Naive B cell (primary cell): ENCODE measurements at regions not wholly inside any gene's neighbourhood (a gene's known extent, or its start where the extent isn't known, plus 50 kb on each side); places are given as distances from the start of the nearest gene placed in this dataset.
"Not testable (repeated sequence)": the region's sequence is repeated elsewhere in the genome, so short reads cannot be mapped to it uniquely, and the experiment has no call there.

Experiments
- ATAC-seq, 2 donors: fragments of 150-1000 bp; cut with Tn5 transposase; 2 replicates each; pipeline ENCODE4 v1.10.0; 2021; ENCODE audit warnings: low read depth in 2 of 2, mild to moderate bottlenecking in 2 of 2, moderate library complexity in 2 of 2
- DNase-seq: peaks from one replicate; pipeline ENCODE4 v3.0.0; 2022
- H3K27ac Mint-ChIP-seq, 6 donors: one replicate each; pipeline ENCODE4 v1.8.0; 2020 to 2022; ENCODE audit warnings: mild to moderate bottlenecking in 6 of 6, mixed read lengths in 6 of 6, moderate library complexity in 5 of 6, inconsistent platforms in 2 of 6
- H3K27me3 Mint-ChIP-seq, 3 donors: one replicate each; pipeline ENCODE4 v1.8.0; 2021 to 2022; ENCODE audit warnings: mixed read lengths in 3 of 3, mild to moderate bottlenecking in 1 of 3
- H3K36me3 Mint-ChIP-seq, 2 donors: one replicate each; pipeline ENCODE4 v1.8.0; 2020 to 2022; ENCODE audit warnings: mixed read lengths in 2 of 2, inconsistent platforms in 1 of 2, mild to moderate bottlenecking in 1 of 2
- H3K4me1 Mint-ChIP-seq, 3 donors: one replicate each; pipeline ENCODE4 v1.8.0; 2020 to 2022; ENCODE audit warnings: mixed read lengths in 3 of 3, inconsistent platforms in 1 of 3, mild to moderate bottlenecking in 1 of 3, moderate library complexity in 1 of 3
- H3K4me3 Mint-ChIP-seq, 8 donors: one replicate each; pipeline ENCODE4 v1.8.0; 2020 to 2022; ENCODE audit warnings: mild to moderate bottlenecking in 8 of 8, mixed read lengths in 8 of 8, moderate library complexity in 8 of 8, inconsistent platforms in 2 of 8
- H3K9me3 Mint-ChIP-seq, 7 donors: one replicate each; pipeline ENCODE4 v1.8.0; 2020 to 2022; ENCODE audit warnings: mixed read lengths in 7 of 7, mild to moderate bottlenecking in 5 of 7, inconsistent platforms in 2 of 7, moderate library complexity in 1 of 7

GRCh38 chr1:29924017-29924431 is 687.7 kb downstream of the PTPRU start:
- DNase-seq = no peak
- Mint-ChIP-seq H3K4me3 (no peak overlapping the region), H3K27ac (peak overlapping the region in 1 of 6 donors; percentile 81), H3K36me3 (no peaks in the 10 kb centered on the region), H3K27me3 (peaks cover 5 to 32% (median 16%) of the 10 kb centered on the region in 3 donors), H3K9me3 (peaks cover 0 to 8% (median 0%) of the 10 kb centered on the region in 7 donors), H3K4me1 (no peaks in the 10 kb centered on the region)
- ATAC-seq = no peak

- peaks cover 0 to 8% (median 2%) of the 10 kb centered on the region in 7 donors for H3K9me3 Mint-ChIP-seq
- no peak for ATAC-seq
- H3K36me3 Mint-ChIP-seq = no peaks in the 10 kb centered on the region
- DNase-seq = no peak
- no peaks in the 10 kb centered on the region for H3K4me1 Mint-ChIP-seq
- peaks cover 12 to 36% (median 33%) of the 10 kb centered on the region in 3 donors for H3K27me3 Mint-ChIP-seq
- no peak overlapping the region for H3K4me3 Mint-ChIP-seq
- H3K27ac Mint-ChIP-seq = no peak overlapping the region
Measured at GRCh38 chr1:29921741-29922140, 685.4 kb downstream of the PTPRU start.

DNA sequence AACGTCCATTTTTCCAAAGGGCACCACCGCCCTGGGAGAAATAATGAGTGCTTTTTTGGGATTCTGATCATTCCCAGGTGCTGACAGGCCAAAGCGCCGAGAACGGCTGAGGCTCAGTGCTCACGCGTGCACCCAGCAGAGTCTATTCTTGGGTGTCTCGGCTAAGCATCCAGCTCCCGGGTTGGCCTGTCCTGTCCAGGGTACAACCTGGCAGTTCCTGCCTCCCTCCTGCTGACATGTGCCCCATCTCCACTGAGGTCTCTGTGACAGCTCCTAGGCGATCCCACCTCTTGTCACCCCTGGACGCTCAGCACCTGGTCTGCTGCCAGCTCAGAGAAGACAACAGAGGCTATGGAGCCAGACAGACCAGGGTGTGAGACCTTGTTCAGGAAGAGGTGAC is 684.5 kb downstream of the PTPRU start:
- ATAC-seq (no peak), DNase-seq (no peak)
- Mint-ChIP-seq H3K27me3 (peaks cover 13 to 37% (median 26%) of the 10 kb centered on the region in 3 donors), H3K27ac (no peak overlapping the region), H3K9me3 (peaks cover 0 to 8% (median 2%) of the 10 kb centered on the region in 7 donors), H3K4me3 (peak overlapping the region in 1 of 8 donors; percentile 47), H3K36me3 (no peaks in the 10 kb centered on the region), H3K4me1 (no peaks in the 10 kb centered on the region)

DNA sequence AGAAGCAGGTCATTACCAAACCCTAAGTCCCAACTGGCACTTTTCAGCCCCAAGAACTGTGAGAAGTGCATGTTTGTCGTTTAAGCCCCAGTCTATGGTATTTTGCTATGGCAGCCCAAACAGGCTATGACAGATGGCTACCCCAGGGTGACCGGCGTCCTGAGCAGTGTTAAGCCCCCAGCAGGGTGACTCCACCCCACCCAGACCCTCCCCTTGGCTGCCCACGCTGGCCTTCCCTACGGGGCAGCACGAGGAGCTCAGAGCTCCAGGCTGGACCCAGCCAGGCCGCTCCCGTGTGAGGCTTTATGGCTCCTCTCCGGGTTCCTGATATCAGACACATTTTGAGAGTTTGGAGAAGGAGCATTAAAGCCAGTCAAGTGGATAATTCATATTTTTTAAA is 684.0 kb downstream of the PTPRU start:
- no peak overlapping the region for H3K27ac Mint-ChIP-seq
- H3K36me3 Mint-ChIP-seq = no peaks in the 10 kb centered on the region
- peaks cover 18 to 41% (median 22%) of the 10 kb centered on the region in 3 donors for H3K27me3 Mint-ChIP-seq
- H3K4me1 Mint-ChIP-seq = no peaks in the 10 kb centered on the region
- no peak for ATAC-seq
- peak overlapping the region in 1 of 8 donors; percentile 35 for H3K4me3 Mint-ChIP-seq
- H3K9me3 Mint-ChIP-seq = peaks cover 0 to 8% (median 2%) of the 10 kb centered on the region in 7 donors
- no peak for DNase-seq

- H3K27me3 Mint-ChIP-seq = peaks cover 19 to 50% (median 22%) of the 10 kb centered on the region in 3 donors
- not testable (repeated sequence) for H3K4me3 Mint-ChIP-seq, H3K4me1 Mint-ChIP-seq, H3K27ac Mint-ChIP-seq, ATAC-seq, DNase-seq, H3K9me3 Mint-ChIP-seq, H3K36me3 Mint-ChIP-seq
Measured at GRCh38 chr1:29919041-29919440, 682.7 kb downstream of the PTPRU start.

DNA sequence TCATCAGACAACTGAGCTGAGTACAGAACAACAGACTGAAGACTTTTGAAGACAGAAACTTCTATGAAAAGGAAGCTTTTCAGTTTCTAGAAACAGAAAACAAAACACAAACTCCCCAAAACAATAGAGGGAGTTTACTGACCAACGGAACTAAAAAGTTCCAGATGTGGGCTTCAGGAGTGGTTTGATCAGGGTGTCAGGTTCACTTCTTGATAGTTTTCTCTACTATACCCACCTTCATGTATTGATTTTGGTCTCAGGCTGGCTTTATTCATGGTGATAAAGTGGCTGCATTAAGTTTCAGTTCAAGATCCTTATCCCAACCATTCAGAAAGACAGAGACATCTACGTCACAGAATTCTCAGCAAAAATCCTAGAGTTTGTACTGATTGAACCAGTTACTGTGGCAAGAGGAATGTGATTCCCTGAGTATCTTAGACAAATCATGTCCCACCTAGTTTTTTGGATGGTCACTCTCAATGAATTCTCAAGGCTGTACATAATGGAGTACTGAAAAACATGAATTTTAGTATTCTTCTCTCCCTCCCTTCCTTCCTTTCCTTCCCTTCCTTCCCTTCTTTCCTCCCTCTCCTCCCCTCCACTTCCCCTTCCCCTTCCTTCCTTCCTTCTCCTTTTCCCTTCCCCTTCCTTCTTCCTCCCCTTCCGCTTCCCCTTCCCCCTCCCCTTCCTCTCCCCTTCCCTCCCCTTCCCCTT is 680.5 kb downstream of the PTPRU start:
- ATAC-seq = no peak
- H3K9me3 Mint-ChIP-seq = peaks cover 0 to 5% (median 2%) of the 10 kb centered on the region in 7 donors
- no peak for DNase-seq
- H3K4me1 Mint-ChIP-seq = no peaks in the 10 kb centered on the region
- peaks cover 21 to 50% (median 24%) of the 10 kb centered on the region in 3 donors for H3K27me3 Mint-ChIP-seq
- H3K4me3 Mint-ChIP-seq = no peak overlapping the region
- no peaks in the 10 kb centered on the region for H3K36me3 Mint-ChIP-seq
- H3K27ac Mint-ChIP-seq = no peak overlapping the region

GRCh38 chr1:29914936-29915335 is 678.6 kb downstream of the PTPRU start:
- Mint-ChIP-seq H3K4me1 (no peaks in the 10 kb centered on the region), H3K27ac (no peak overlapping the region), H3K27me3 (peaks cover 21 to 53% (median 25%) of the 10 kb centered on the region in 3 donors), H3K4me3 (no peak overlapping the region), H3K36me3 (no peaks in the 10 kb centered on the region), H3K9me3 (peaks cover 0 to 5% (median 2%) of the 10 kb centered on the region in 7 donors)
- DNase-seq (no peak), ATAC-seq (no peak)

GRCh38 chr1:29912425-29912824 is 676.1 kb downstream of the PTPRU start:
- no peak for ATAC-seq
- Mint-ChIP-seq H3K9me3 (peaks cover 0 to 4% (median 0%) of the 10 kb centered on the region in 7 donors), H3K36me3 (no peaks in the 10 kb centered on the region), H3K27me3 (peaks cover 14 to 45% (median 22%) of the 10 kb centered on the region in 3 donors), H3K4me3 (no peak overlapping the region), H3K4me1 (no peaks in the 10 kb centered on the region), H3K27ac (no peak overlapping the region)
- no peak for DNase-seq

- Mint-ChIP-seq H3K4me1 (no peaks in the 10 kb centered on the region), H3K27me3 (peaks cover 6 to 40% (median 33%) of the 10 kb centered on the region in 3 donors), H3K36me3 (no peaks in the 10 kb centered on the region), H3K27ac (no peak overlapping the region), H3K9me3 (peaks cover 0 to 4% (median 0%) of the 10 kb centered on the region in 7 donors), H3K4me3 (no peak overlapping the region)
- DNase-seq = no peak
- ATAC-seq = no peak
Measured at GRCh38 chr1:29909962-29910361, 673.6 kb downstream of the PTPRU start.

DNA sequence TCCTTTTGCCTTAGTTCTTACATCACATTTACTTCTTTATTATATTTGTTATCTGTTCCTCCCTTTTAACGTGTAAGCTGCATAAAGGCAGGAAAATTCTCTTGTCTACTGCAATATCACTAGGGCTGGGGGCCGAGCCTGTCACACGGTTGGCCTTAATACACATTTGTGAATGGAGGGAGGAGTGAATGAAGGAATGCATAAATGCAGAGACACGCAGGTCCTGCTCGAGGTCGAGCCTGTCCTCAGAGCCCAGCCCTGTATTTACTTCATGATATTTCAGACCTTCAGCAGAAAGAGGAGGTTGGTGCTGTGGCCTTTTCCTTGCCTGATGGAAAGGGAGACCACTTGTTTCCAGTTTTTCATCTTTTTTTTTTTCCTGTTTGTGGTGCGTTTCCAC is 671.3 kb downstream of the PTPRU start:
- Mint-ChIP-seq H3K27ac (no peak overlapping the region), H3K27me3 (peaks cover 15 to 36% (median 30%) of the 10 kb centered on the region in 3 donors)
- DNase-seq = no peak

GRCh38 chr1:29906927-29907326 is 670.6 kb downstream of the PTPRU start:
- ATAC-seq (no peak), DNase-seq (no peak)
- Mint-ChIP-seq H3K36me3 (no peaks in the 10 kb centered on the region), H3K27ac (no peak overlapping the region), H3K27me3 (peaks cover 11 to 34% (median 29%) of the 10 kb centered on the region in 3 donors), H3K4me1 (no peaks in the 10 kb centered on the region), H3K4me3 (no peak overlapping the region), H3K9me3 (peaks cover 0 to 4% (median 0%) of the 10 kb centered on the region in 7 donors)

More for the DNA sequence above, 671.3 kb downstream of the PTPRU start:
- Mint-ChIP-seq H3K9me3 (peaks cover 0 to 4% (median 0%) of the 10 kb centered on the region in 7 donors), H3K36me3 (no peaks in the 10 kb centered on the region), H3K4me3 (no peak overlapping the region), H3K4me1 (no peaks in the 10 kb centered on the region)
- ATAC-seq = no peak

DNA sequence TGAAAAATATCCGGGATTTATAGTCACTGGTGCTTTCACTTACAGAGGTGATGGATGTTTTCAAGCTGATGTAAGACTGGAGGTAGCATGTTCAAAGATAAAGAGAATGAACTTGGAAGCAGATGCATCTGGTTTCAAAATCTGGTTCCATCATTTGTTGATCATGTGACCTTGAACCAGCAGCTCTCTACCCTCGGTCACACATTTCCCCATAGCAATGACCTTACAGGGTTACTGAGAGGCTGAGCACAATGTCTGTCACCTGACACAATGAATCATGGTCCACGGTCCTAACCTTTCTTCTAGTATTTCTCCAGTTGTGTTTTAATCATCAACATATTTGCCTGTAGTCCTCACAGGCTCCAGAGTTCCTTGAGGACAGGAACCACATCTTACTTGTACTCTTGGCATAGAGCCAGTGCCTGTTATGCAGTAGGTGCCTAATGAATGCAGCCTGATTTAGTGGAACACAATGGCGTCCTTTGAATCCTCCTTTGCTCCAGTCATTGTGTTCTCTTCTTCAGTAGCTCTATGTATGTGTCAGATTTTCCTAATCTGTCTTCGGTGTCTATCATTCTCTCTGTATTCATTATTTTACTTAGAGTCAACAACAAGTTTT is 667.3 kb downstream of the PTPRU start:
- Mint-ChIP-seq H3K4me3 (no peak overlapping the region), H3K4me1 (no peaks in the 10 kb centered on the region), H3K9me3 (peaks cover 0 to 4% (median 0%) of the 10 kb centered on the region in 7 donors), H3K27ac (peak overlapping the region in 1 of 6 donors; percentile 5), H3K36me3 (no peaks in the 10 kb centered on the region), H3K27me3 (peaks cover 9 to 38% (median 28%) of the 10 kb centered on the region in 3 donors)
- DNase-seq (no peak), ATAC-seq (no peak)

- H3K36me3 Mint-ChIP-seq = no peaks in the 10 kb centered on the region
- no peak for ATAC-seq
- DNase-seq = no peak
- peaks cover 0 to 4% (median 0%) of the 10 kb centered on the region in 7 donors for H3K9me3 Mint-ChIP-seq
- H3K27me3 Mint-ChIP-seq = peaks cover 22 to 41% (median 32%) of the 10 kb centered on the region in 3 donors
- peak overlapping the region in 1 of 6 donors; percentile 27 for H3K27ac Mint-ChIP-seq
- no peak overlapping the region for H3K4me3 Mint-ChIP-seq
- no peaks in the 10 kb centered on the region for H3K4me1 Mint-ChIP-seq
Measured at GRCh38 chr1:29901624-29902325, 665.5 kb downstream of the PTPRU start.
